ENCODE measurements at regions not wholly inside any gene's neighbourhood (a gene's known extent, or its start where the extent isn't known, plus 50 kb on each side); places are given as distances from the start of the nearest gene placed in this dataset.
"Not testable (repeated sequence)": the region's sequence is repeated elsewhere in the genome, so short reads cannot be mapped to it uniquely, and the experiment has no call there.

DNA sequence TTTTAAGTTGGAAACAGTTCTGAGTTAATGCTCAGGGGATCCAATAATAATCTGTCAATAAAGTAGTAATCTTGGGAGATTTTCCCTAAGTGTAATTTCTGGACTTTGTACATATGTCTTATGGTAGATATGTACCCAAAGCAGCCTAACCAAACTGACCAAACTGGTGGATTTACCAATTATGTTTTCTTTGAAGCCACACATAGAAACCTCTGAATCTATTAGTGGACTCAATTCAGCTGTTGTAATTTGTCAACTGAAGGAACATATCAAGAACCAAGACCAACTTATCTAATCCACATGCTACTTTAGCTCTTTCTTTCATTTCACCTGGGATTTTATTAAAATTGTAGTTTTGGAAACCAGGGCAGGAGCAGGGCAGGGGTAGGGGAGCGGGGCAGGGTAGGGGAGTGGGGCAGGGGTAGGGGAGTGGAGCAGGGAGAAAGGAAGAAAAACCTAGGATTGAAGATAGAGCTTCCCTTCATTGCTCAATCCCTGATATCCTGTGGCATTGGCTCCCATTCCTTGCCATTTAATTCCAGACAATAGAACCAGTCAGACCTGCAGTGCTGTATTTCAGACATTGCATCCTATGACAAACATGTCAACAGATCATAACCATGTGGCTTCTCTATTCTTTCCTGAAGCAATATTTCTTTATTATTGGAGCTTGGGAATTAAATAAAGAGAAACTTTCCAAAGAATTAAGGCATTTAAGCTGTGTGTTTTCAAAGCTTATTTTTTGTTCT, 101.8 kb downstream of the NFKBIZ start:
- DNase-seq, result no peak

DNA sequence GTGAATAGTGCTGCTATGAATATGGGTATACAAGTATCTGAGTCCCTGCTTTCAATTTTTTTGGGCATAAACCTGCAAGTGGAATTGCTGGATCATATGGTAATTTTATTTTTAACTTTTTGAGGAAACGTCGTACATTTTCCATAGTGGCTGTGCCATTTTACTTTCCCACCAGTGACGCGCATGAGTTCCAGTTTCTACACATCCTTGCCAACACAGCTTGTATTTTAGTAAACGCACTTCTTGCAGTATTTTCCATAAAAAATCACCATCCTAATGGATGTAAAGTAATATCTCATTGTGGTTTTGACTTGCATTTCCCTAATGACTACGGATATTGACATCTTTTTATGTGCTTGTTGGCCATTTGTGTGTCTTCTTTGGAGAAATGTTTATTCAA, 105.0 kb downstream of the NFKBIZ start:
- DNase-seq, result no peak

DNA sequence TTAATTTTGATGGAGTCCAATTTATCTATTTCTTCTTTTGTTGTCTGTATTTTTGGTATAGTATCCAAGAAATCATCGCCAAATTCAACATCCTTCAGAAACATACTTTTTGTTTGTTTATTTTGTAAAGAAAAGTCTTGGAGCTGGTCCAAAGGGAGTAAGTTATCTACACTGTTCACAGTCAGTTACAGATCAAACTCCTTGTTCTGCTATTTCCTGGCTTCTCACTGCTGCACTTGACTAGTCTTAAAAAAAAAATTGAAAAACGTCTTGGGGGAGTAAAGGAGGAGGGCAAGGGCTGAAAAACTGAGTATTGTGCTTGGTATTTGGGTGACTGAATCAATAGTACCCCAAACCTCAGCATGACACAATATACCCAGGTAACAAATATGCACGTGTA, 105.6 kb downstream of the NFKBIZ start:
- DNase-seq, result no peak

DNA sequence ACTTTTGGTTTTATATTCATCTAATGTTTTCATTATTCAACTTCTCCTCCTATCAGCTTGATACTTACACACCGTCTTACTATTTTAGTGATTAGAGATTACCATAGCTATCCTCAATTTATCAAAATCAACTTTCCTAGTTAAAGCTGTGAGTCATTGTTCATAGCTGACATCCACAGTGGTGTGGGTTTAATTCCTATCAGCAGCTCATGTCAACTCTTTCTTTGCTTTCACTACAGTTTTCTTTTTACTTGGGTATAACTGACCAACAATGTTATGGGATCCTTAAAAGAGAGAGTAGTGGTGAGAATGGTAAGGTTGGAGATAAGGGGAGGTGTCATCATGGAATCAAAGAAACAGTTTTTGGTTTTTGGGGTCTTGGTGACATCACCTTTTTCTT, 112.7 kb downstream of the NFKBIZ start:
- DNase-seq, result no peak

DNA sequence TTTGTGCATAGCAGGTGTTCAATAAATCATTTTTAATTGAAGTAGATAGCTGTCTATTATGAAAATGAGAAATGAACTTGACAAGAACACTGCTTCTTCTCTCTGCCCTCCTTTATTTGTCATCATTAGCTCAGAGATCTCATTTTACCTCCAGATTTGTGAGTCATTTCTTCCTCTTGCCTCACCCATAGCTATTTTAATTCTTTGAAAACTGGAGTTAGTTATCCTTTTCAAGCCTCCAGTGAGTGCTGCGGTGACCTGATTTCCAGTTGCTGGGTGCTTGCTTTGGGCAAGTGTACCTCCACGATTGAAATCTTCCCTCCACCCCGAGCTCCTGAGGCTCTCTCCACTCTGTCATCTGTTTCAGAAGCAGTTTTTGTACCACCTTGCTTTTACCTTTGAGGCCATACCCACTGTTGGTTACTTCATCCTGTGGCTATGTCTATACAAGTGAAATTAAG, 114.6 kb downstream of the NFKBIZ start:
- no peak for DNase-seq

DNA sequence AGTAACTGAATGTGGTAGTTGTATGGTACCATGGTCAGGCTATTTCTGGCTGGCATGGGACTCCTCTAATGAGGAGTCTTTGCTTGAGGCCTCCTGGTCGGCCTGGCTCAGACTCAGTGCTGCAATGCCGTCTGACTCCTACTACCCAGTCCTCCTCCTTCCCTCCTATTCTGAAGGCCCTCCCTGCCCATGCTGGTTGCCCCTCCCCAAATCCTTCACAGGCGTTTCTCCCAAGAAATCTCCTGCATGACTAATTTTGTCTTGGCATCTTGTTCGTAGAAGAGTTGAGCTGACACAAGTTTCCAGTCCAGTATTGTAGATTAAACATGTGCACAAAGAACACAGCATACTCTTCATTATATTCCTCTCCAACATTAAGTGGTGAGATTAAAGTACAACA, 115.5 kb downstream of the NFKBIZ start:
- DNase-seq, result no peak

DNA sequence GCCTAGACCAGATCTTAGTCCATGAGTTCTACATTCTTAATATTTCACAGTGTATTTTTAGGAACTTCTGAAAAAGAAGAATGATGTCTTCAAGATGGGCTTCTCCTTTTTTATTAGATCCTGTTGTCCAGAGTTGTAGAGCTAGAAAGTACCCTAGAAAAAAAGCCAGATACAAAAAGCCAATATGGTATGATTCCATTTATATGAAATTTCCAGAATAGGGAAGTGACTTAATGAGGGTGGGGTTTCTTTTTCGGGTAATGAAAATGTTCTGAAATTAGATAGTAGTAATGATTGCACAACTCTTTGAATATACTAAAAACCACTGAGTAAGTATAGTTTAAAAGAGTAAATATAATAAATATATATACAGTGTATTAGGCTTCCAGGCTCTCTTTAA, 116.9 kb downstream of the NFKBIZ start:
- DNase-seq, result no peak

DNA sequence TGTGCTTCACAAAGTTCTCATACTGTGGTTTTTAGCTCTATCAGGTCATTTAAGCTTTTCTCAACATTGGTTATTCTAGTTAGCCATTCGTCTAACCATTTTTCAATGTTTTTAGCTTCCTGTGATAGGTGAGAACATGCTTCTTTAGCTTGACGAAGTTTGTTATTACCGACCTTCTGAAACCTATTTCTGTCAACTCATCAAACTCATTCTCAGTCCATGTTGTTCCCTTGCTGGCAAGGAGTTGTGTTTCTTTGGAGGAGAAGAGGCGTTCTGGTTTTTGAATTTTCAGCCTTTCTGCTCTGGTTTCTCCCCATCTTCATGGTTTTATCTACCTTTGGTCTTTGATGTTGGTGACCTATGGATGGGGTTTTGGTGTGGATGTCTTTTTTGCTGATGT, 120.9 kb downstream of the NFKBIZ start:
- DNase-seq, result no peak

DNA sequence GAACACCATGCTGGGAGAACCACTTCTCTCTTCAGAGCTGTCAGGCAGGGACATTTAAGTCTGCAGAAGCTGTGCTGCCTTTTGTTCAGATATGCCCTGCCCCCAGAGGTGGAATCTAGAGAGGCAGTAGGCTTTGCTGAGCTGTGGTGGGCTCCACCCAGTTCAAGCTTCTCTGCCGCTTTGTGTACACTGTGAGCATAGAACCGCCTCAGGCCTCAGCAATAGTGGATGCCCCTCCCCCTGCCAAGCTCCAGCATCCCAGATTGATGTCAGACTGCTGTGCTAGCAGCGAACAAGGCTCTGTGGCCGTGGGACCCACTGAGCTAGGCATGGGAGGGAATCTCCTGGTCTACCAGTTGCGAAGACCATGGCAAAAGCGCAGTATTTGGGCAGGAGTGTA, 121.6 kb downstream of the NFKBIZ start:
- DNase-seq, result no peak

DNA sequence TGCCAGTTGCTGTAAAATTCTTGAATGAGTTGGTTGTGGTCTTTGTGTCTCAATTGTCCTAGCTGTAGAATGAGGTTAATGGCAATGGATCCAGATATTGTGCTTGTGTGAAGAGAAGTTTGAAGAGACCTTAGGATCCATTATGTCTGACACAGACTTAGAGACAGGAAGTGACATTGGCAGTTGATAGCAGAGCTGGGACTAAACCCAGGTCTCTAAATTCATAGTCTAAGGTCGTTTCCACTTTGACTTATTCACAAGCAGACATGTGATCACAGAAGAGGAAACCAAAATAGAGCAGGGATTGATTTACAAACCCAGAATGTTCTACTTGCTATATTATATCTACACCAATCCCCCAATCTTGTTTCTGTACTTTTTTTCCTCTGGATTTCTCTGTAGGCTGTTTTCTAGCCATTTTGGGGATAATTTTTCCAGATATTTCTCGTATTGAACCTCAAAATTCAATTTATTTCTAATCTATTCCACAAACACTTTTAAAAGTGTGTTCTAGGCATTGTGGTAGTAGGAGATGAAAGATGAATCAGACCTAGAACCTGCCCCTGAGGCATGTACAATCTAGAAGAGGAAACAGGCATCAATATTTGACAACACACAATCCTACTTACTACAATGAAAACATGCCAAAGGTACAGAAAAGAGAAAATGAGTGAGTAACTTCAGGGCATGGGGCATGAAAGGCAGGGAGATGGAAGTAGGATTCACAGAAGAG, 123.3 kb downstream of the NFKBIZ start:
- DNase-seq, result no peak

DNA sequence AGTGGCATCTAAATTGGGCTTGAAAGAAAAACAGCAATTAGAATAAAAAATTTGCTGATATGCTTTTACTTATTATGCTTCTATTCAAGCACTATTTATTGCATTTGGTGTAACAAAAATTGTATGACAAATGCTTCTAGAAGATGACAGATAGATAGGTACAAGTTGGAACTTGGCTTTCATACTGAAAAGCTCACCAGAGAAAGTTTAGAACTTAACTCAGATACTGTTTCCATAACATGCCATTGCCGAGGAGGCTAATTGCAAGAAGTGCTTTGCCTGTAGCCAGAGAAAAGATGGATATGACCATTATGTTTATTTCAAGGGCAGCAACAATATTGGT, 123.8 kb downstream of the NFKBIZ start:
- DNase-seq, result no peak

DNA sequence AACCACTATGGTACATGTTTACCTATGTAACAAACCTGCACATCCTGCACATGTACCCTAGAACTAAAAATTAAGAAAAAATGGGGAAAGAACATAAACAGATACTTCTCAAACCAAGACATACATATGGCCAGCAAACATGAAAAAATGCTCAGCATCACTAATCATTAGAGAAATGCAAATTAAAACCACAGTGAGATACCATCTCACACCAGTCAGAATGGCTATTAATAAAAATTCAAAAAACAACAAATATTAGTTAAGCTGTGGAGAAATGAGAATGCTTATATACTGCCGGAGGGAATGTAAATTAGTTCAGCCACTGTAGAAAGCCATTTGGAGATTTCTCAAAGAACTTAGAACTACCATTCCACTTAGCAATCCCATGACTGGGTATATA, 126.1 kb downstream of the NFKBIZ start:
- DNase-seq, result not testable (repeated sequence)

DNA sequence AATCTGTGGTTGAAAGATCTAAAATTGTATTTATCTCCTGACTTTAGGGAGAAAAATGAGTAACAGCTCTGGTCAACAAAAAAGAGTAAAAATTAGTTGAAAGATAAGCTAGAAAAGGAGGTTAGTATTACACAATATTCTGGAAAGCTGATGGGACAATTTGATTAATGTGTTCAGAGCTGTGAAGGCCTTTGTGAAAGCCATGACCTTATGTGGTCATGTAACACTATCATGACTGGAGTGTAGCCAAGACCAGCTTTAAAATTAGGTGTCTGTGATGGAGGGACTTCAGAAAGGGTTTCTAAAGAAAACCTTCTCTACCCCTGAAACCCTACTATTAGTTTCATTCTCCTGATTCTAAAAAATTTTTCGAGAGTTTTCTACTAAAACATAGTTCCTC, 127.2 kb downstream of the NFKBIZ start:
- no peak for DNase-seq

DNA sequence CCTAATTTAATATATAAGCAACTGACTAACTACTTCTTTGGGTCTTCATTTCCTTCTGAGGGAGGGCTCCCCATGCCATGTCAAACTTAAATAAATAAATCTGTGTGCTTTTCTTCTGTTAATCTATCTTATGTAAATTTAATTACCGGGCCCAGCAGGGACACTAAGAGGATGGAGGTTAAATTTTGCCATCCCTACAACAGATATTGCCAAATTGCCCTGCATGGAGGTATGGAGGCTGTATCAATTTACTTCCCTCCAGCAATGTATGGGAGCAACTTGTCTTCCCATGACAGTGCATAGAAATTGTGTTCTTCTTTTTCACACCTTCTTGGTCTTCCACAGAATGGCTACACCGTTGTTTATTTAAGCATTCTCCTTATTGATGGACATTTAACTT, 129.0 kb downstream of the NFKBIZ start:
- no peak for DNase-seq

DNA sequence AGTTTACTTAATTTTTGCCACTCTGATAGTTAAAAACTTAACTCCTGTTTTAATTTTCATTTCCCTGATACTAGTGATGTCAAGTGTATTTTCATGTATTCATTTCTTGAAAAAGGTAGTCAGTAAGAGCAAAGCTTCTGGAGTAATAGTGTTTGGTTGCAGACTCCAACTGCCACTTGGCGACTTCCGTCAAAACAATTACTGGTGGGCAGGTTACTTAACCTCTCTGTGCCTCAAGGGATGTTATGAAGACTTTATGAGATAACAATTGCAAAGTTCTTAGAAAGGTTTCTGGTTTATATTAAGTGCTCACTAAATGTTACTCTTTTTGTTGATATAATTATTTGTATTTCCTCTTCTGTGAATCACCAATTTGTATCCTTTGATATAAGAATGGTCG, 129.7 kb downstream of the NFKBIZ start:
- no peak for DNase-seq

DNA sequence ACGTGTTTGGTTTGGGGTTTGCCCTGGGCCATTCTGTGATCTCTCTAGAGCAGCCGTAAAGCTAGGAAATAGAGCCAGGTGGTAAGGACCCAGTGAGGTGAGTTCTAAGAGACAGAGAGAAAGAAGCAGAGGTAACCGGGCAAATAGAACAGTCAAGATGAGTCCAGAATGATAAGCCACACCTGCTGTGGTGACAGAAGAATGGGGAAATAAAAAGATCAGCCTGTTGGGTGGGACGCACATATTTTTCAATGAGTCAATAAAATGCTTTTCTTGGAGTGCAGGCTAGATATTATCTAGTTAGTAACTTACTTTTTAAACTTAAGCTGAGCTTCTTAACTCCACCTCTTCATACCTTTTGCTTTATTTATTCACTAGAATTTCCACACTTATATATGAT, 135.0 kb downstream of the NFKBIZ start:
- DNase-seq, result no peak

DNA sequence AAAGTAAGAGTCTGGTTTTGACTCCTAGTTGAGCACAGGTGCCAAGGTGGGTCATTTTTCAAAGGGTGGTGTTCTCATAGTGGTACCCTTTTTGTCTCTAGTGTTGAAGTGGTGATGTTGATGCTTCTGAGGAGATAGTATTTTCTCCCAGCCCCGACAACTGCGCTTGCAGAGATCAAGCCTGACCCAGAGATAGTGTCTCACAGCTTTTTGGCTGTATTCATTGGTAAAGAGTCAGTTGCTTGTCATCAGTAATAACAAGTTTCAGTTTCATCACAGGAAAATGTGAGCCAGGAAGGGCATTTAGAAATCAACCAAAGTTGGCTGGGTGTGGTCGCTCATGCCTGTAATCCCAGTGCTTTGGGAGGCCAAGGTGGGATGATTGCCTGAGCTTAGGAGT, 139.3 kb downstream of the NFKBIZ start:
- DNase-seq, result no peak

DNA sequence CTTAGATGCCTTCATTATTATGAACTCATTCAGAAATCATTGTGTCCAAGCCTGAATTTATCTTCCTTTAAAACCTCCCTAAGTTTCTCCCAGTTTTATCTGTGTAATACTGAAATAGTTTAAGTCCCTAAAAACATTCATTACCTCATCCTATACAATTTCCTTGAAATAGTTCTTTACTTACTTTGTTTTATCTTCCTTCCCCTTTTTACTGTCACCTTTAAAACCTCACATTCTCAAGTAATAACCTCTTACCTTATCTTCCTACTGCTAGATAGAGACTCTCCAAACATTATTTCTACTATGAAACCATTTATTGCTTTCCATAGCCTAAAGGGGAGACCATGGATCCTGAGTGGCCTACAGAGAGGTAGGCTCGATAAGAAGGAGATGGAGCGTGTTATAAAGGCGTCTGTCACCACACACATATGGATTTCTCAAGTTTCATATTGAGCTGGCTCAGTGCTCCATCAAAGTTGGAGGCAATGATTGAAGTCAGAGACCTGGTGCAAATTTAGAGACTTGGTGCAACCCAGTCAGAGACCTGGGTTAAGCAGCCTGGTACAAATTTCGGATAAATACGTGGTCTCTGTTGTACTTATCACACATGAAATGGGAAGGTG, 140.4 kb downstream of the NFKBIZ start:
- DNase-seq, result no peak

DNA sequence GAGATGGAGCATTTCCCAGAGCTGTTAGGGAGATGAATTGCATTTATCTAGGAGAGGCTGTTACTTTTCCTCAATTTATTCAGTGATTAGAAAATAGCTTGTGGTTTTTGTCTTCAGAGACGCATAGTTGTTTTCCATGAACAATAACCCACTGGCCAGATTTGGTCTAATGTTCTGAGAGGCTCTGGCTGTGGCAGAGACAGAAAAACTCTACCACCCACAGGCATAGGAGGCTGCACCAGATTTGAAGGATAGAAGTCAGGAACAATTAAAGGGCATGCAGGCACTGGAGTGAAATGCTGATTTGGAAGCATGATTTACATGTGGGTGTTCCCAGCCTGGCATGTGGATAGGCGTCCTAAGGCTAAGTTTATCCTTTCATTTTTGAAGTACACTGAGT, 143.5 kb downstream of the NFKBIZ start:
- DNase-seq, result no peak

DNA sequence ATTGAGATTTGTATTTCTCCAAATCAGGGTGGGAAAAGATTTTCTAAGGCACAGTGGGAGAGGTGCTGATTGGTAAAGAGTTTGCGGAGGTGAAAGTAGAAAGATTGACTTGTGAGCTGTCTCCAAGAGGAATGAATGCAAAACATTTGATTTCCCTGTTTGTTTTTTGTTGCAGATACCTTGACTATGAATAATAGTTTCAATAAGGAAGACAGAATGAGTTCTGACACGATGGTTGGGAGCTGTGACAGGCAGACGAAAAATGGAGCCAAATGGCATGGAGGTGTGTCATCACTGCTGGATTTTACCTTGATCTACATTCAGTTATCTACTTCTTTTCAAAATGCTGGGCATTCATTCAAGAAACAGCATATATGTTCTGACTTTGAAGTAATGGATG, 145.1 kb downstream of the NFKBIZ start:
- no peak for DNase-seq

DNA sequence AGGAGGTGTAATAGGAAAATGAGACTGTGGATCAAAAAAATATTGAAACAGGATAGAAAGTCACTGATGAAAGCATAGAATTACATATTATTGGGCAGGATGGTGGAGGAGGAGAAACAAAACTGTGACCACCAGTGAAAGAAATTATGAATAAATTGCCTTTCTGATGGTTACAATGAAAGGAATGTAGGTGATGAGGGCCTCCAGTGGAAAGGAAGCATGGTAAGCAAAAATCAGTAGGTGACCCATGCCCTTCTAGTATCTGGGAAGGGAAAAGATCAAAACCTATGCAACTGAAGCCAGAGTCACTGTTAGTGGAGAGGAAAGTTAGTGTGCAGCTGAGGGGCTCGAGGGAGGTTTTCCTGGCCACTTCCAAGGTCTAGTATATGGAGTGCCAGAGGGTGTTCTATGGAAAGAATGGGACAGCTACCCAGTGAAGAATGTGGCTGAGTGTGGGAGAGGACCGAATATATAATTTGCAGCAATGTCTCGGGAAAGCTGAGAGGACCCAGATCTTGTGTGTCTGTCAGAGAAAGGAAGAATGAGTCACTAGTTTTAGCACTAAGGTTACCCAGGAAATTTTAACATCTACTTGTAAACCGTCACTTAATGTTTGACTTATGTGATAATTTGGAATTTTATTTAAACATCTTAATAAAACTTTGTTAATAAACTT, 146.2 kb downstream of the NFKBIZ start:
- no peak for DNase-seq

DNA sequence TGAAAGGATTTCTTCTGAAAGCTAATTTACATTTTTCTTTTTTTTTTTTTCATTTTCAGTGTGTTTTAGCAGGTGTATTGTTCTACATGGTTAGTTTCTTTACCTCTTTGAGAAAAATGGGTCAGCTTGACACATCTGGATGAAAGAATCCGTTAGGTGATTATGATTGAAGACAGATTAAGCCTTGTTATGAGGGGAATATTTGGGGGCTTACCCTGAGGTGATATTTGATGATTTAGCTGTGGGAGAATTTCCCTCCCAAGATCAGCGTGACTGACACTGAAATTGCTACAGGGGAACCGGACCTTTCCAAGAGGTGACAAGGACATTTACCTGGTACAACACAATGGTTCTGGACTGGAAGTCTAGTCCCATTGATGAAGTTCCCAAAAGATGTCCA, 147.5 kb downstream of the NFKBIZ start:
- no peak for DNase-seq

DNA sequence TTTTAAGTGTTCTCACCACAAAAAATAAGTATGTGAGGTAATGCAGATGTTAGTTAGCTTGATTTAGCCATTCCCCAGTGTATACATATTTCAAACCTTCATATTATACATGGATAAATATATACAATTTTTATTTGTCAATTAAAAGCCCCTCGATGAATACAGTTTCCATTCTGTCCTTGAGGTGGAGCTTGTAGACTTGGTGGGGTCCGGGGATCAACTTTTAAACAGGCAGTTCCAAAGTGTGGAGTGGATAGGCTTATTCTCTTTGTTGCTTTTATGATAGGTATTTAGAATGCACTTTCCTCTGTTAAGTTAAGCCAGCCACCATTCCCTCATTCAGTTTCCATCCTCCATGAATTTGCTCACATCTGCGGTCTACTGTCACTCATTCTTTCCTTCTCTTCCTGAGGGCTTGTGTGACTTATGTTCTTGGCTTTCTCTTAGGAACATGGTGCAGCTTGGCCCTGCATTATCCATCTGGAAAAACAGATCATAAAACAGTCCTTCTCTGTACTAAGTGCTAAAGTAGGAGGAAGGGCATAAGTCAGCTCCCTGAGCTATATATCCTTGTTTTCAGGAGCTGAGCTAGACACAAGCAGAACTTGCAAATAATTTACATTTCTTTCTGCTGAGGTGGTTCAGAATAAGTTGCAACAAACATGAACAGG, 149.1 kb downstream of the NFKBIZ start:
- DNase-seq, result no peak

Measured in GOT3 (cell line).